ENCODE measurements at regions not wholly inside any gene's neighbourhood (a gene's known extent, or its start where the extent isn't known, plus 50 kb on each side); places are given as distances from the start of the nearest gene placed in this dataset.
"Not testable (repeated sequence)": the region's sequence is repeated elsewhere in the genome, so short reads cannot be mapped to it uniquely, and the experiment has no call there.

GRCh38 chr7:13021566-13022300, 334.3 kb downstream of the ARL4A start:
- intact Hi-C loops (cut with micrococcal nuclease): no loop called here
- no peak for TF ChIP-seq CTCF (IDR thresholded peaks at IDR 0.05)
- no peaks in the 10 kb centered on the region for H3K27me3 Mint-ChIP-seq
- CTCF ChIA-PET: no interaction called here
- POLR2A ChIA-PET: no interaction called here
- no peaks in the 10 kb centered on the region for H3K36me3 Mint-ChIP-seq (ENCODE audit: low read depth)
- H3K4me1 Mint-ChIP-seq: no peaks in the 10 kb centered on the region
- no peak overlapping the region for H3K27ac Mint-ChIP-seq
- peaks cover 3% of the 10 kb centered on the region for H3K9me3 Mint-ChIP-seq
- ATAC-seq (ENCODE audit: low read depth): no peak
- DNase-seq: no peak
- H3K4me3 Mint-ChIP-seq: no peak overlapping the region

GRCh38 chr7:13024121-13024674, 336.8 kb downstream of the ARL4A start:
- ATAC-seq (ENCODE audit: low read depth) (no peak), DNase-seq (no peak)
- no peaks in the 10 kb centered on the region for H3K4me1 Mint-ChIP-seq
- peaks cover 3% of the 10 kb centered on the region for H3K9me3 Mint-ChIP-seq
- TF ChIP-seq CTCF (IDR thresholded peaks at IDR 0.05): no peak
- H3K4me3 Mint-ChIP-seq: no peak overlapping the region
- H3K36me3 Mint-ChIP-seq (ENCODE audit: low read depth): no peaks in the 10 kb centered on the region
- intact Hi-C loops (cut with micrococcal nuclease): no loop called here
- H3K27ac Mint-ChIP-seq: no peak overlapping the region
- peaks cover 4% of the 10 kb centered on the region for H3K27me3 Mint-ChIP-seq
- POLR2A ChIA-PET: no interaction called here
- CTCF ChIA-PET: no interaction called here

GRCh38 chr7:13025043-13025442, 337.6 kb downstream of the ARL4A start:
- H3K36me3 Mint-ChIP-seq (ENCODE audit: low read depth); H3K4me1 Mint-ChIP-seq; H3K9me3 Mint-ChIP-seq; intact Hi-C loops (cut with micrococcal nuclease); H3K27me3 Mint-ChIP-seq; POLR2A ChIA-PET; DNase-seq; CTCF ChIA-PET; ATAC-seq (ENCODE audit: low read depth); H3K27ac Mint-ChIP-seq; H3K4me3 Mint-ChIP-seq: not testable (repeated sequence)

GRCh38 chr7:13027321-13027720, 339.9 kb downstream of the ARL4A start:
- no peak for DNase-seq
- POLR2A ChIA-PET: no interaction called here

GRCh38 chr7:13028036-13028824, 340.8 kb downstream of the ARL4A start:
- DNase-seq: no peak
- no peak overlapping the region for H3K27ac Mint-ChIP-seq
- H3K4me3 Mint-ChIP-seq: no peak overlapping the region
- no peak for ATAC-seq (ENCODE audit: low read depth)
- no peaks in the 10 kb centered on the region for H3K36me3 Mint-ChIP-seq (ENCODE audit: low read depth)
- no peaks in the 10 kb centered on the region for H3K4me1 Mint-ChIP-seq
- POLR2A ChIA-PET: no interaction called here
- TF ChIP-seq CTCF (IDR thresholded peaks at IDR 0.05): no peak
- H3K27me3 Mint-ChIP-seq: peaks cover 4% of the 10 kb centered on the region
- intact Hi-C loops (cut with micrococcal nuclease): no loop called here
- CTCF ChIA-PET: no interaction called here
- peaks cover 3% of the 10 kb centered on the region for H3K9me3 Mint-ChIP-seq

More at GRCh38 chr7:13027321-13027720, 339.9 kb downstream of the ARL4A start:
- CTCF ChIA-PET: no interaction called here
- no peak overlapping the region for H3K4me3 Mint-ChIP-seq
- no peak overlapping the region for H3K27ac Mint-ChIP-seq
- no peaks in the 10 kb centered on the region for H3K4me1 Mint-ChIP-seq
- intact Hi-C loops (cut with micrococcal nuclease): no loop called here
- H3K9me3 Mint-ChIP-seq: peaks cover 3% of the 10 kb centered on the region
- H3K36me3 Mint-ChIP-seq (ENCODE audit: low read depth): no peaks in the 10 kb centered on the region
- ATAC-seq (ENCODE audit: low read depth): no peak
- peaks cover 4% of the 10 kb centered on the region for H3K27me3 Mint-ChIP-seq
- TF ChIP-seq CTCF (IDR thresholded peaks at IDR 0.05): no peak

All from activated B cell treated with CpG ODN at 0.5 μM for 24 hours (primary cell).